Tibial artery (tissue), 4 donors: ENCODE measurements at regions not wholly inside any gene's neighbourhood (a gene's known extent, or its start where the extent isn't known, plus 50 kb on each side); places are given as distances from the start of the nearest gene placed in this dataset.

Experiments used
- DNase-seq, 2 donors: peaks; one replicate each; pipeline ENCODE4 v3.0.0-alpha.2; 2019
- H3K27ac ChIP-seq, 2 donors: fragments of 200-600 bp; sonication (generic) in 1 of 2; 1 replicate in 1 of 2; 2 replicates in 1 of 2; pipeline ENCODE4 v1.5.1; 2018 to 2019; ENCODE audit warnings: mild to moderate bottlenecking in 1 of 2
- H3K27me3 ChIP-seq, 2 donors: fragments of 200-600 bp; sonication (generic) in 1 of 2; one replicate each; pipeline versions ENCODE4 v1.5.1 to v1.6.0; 2016 to 2019
- H3K36me3 ChIP-seq, 3 donors: fragments of 200-600 bp; sonication (generic) in 2 of 3; one replicate each; pipeline ENCODE4 v1.5.1; 2016 to 2019; ENCODE audit warnings: mild to moderate bottlenecking in 2 of 3
- H3K4me1 ChIP-seq, 4 donors: fragments of 200-600 bp; sonication (generic) in 2 of 4; 1 replicate in 3 of 4; 2 replicates in 1 of 4; pipeline ENCODE4 v1.5.1; 2016 to 2019
- H3K4me3 ChIP-seq, 2 donors: fragments of 200-600 bp; sonication (generic) in 1 of 2; 1 replicate in 1 of 2; 2 replicates in 1 of 2; pipeline ENCODE4 v1.5.1; 2018 to 2019; ENCODE audit warnings: mild to moderate bottlenecking in 2 of 2
- H3K9me3 ChIP-seq, 3 donors: fragments of 200-600 bp; sonication (generic) in 1 of 3; one replicate each; pipeline ENCODE4 v1.5.1; 2016 to 2019
- CTCF ChIP-seq, 2 experiments: fragments of 200-600 bp in 1 of 2; fragments of 450-650 bp in 1 of 2; IDR thresholded peaks; one replicate each; pipeline ENCODE4 v1.5.1; 2017 to 2019; ENCODE audit warnings: antibody characterized with exemption in 2 of 2, mild to moderate bottlenecking in 1 of 2, moderate library complexity in 1 of 2
- intact Hi-C: fragments of 100-400 bp; cut with DNase I; formaldehyde crosslinking; loops from one replicate; pipeline ENCODE4 v1.15.0; 2023; ENCODE audit warnings: low total_unique reads

- peak overlapping the region in 1 of 2 donors; percentile 17 for H3K4me3 ChIP-seq
- H3K27me3 ChIP-seq, result no peaks in the 10 kb centered on the region
- no peak for TF ChIP-seq CTCF (IDR thresholded peaks at IDR 0.05)
- DNase-seq, result no peak
- no peaks in the 10 kb centered on the region for H3K36me3 ChIP-seq
- H3K9me3 ChIP-seq, result no peaks in the 10 kb centered on the region
- intact Hi-C loops, result no loop called here
- peaks cover 0 to 20% (median 0%) of the 10 kb centered on the region in 4 donors for H3K4me1 ChIP-seq
- peak overlapping the region in 1 of 2 donors; percentile 60 for H3K27ac ChIP-seq
Measured at GRCh38 chr13:48853728-48854102, 122.0 kb upstream of the FNDC3A start.

- Histone ChIP-seq H3K9me3 (no peaks in the 10 kb centered on the region), H3K27me3 (no peaks in the 10 kb centered on the region), H3K4me3 (no peak overlapping the region), H3K36me3 (no peaks in the 10 kb centered on the region), H3K4me1 (peaks cover 0 to 20% (median 0%) of the 10 kb centered on the region in 4 donors), H3K27ac (no peak overlapping the region)
- DNase-seq, result no peak
- intact Hi-C loops, result no loop called here
- TF ChIP-seq CTCF (IDR thresholded peaks at IDR 0.05), result no peak
Measured at GRCh38 chr13:48857576-48857975, 118.1 kb upstream of the FNDC3A start.

GRCh38 chr13:48858122-48858902 lies 117.4 kb upstream of the FNDC3A start:
- no peaks in the 10 kb centered on the region for H3K27me3 ChIP-seq
- no peaks in the 10 kb centered on the region for H3K36me3 ChIP-seq
- intact Hi-C loops, result no loop called here
- no peaks in the 10 kb centered on the region for H3K9me3 ChIP-seq
- H3K4me3 ChIP-seq, result no peak overlapping the region
- TF ChIP-seq CTCF (IDR thresholded peaks at IDR 0.05), result no peak
- H3K4me1 ChIP-seq, result peaks cover 0 to 12% (median 0%) of the 10 kb centered on the region in 4 donors
- H3K27ac ChIP-seq, result no peak overlapping the region
- DNase-seq, result no peak

GRCh38 chr13:48859272-48860105 lies 116.2 kb upstream of the FNDC3A start:
- peaks cover 0 to under 1% (median 0%) of the 10 kb centered on the region in 4 donors for H3K4me1 ChIP-seq
- H3K27ac ChIP-seq, result no peak overlapping the region
- no peaks in the 10 kb centered on the region for H3K27me3 ChIP-seq
- intact Hi-C loops, result no loop called here
- no peaks in the 10 kb centered on the region for H3K9me3 ChIP-seq
- no peak for TF ChIP-seq CTCF (IDR thresholded peaks at IDR 0.05)
- no peak overlapping the region for H3K4me3 ChIP-seq
- DNase-seq, result no peak
- no peaks in the 10 kb centered on the region for H3K36me3 ChIP-seq

- TF ChIP-seq CTCF (IDR thresholded peaks at IDR 0.05), result no peak
- intact Hi-C loops, result no loop called here
- Histone ChIP-seq H3K27ac (no peak overlapping the region), H3K36me3 (no peaks in the 10 kb centered on the region), H3K4me3 (no peak overlapping the region), H3K27me3 (no peaks in the 10 kb centered on the region), H3K4me1 (no peaks in the 10 kb centered on the region), H3K9me3 (no peaks in the 10 kb centered on the region)
- DNase-seq, result no peak
Measured at GRCh38 chr13:48860364-48860763, 115.3 kb upstream of the FNDC3A start.
